ENCODE measurements at regions not wholly inside any gene's neighbourhood (a gene's known extent, or its start where the extent isn't known, plus 50 kb on each side); places are given as distances from the start of the nearest gene placed in this dataset.

DNA sequence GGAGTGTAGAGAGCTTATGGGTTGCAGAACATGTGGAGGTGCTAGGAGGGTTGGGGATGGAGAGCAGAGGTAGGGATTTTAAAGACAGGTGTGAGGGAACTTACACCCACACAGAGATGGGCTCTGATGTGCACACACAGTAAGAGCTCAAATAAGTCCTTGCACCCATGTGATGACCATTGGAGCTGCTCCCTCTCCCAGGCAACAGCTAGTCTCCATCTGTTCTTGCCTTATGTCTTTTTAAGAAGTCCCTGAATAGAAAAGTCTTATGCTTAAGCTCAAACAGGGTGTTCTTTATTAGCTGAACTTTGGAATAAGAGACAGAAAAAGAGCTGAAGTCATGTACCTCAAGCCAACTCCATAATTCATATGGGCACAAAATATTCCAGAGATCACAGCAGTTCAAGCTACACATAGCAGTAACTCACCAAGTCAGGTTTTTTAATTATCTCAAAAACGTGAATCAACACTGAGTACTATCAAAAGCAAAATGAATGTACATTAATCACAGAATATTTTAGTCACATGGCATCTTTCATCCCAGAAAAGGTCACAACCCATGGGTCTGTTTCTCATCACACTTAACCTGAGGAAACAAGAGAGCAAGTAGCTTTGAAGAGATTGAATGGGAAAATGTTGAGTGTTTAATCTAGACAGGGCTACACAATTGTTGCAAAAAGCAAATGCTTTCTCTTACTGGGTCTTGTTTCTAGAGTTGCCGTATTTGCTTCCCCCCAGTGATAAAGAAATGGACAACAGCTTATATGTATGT lies 1513.6 kb upstream of the SEL1L start:
- H3K4me2 ChIP-seq (ENCODE audit: low read length) = no peak overlapping the region
- H3K4me1 ChIP-seq = no peaks in the 10 kb centered on the region
- H3K36me3 ChIP-seq (ENCODE audit: control insufficient read depth, insufficient read depth, low read length) = no peaks in the 10 kb centered on the region
- TF ChIP-seq CTCF (IDR thresholded peaks at IDR 0.05) = no peak
- H3K4me3 ChIP-seq (ENCODE audit: low read depth, low read length) = no peak overlapping the region
- H3K9ac ChIP-seq = no peak overlapping the region
- no peaks in the 10 kb centered on the region for H3K27me3 ChIP-seq (ENCODE audit: control insufficient read depth, insufficient read depth, low read length)
- H3K27ac ChIP-seq = no peak overlapping the region
- H3K9me3 ChIP-seq (ENCODE audit: control insufficient read depth, low read length) = no peaks in the 10 kb centered on the region
- no peak overlapping the region for H2AFZ ChIP-seq
- no peaks in the 10 kb centered on the region for H3K79me2 ChIP-seq

GRCh38 chr14:83053022-83053710 lies 1519.5 kb upstream of the SEL1L start:
- H3K9ac ChIP-seq = no peak overlapping the region
- no peak overlapping the region for H3K4me2 ChIP-seq (ENCODE audit: low read length)
- TF ChIP-seq CTCF (IDR thresholded peaks at IDR 0.05) = no peak
- no peaks in the 10 kb centered on the region for H3K36me3 ChIP-seq (ENCODE audit: control insufficient read depth, insufficient read depth, low read length)
- H3K27ac ChIP-seq = no peak overlapping the region
- H3K9me3 ChIP-seq (ENCODE audit: control insufficient read depth, low read length) = no peaks in the 10 kb centered on the region
- no peak overlapping the region for H2AFZ ChIP-seq
- no peak overlapping the region for H3K4me3 ChIP-seq (ENCODE audit: low read depth, low read length)
- no peaks in the 10 kb centered on the region for H3K4me1 ChIP-seq
- no peaks in the 10 kb centered on the region for H3K27me3 ChIP-seq (ENCODE audit: control insufficient read depth, insufficient read depth, low read length)
- H3K79me2 ChIP-seq = no peaks in the 10 kb centered on the region

- no peaks in the 10 kb centered on the region for H3K36me3 ChIP-seq (ENCODE audit: control insufficient read depth, insufficient read depth, low read length)
- no peaks in the 10 kb centered on the region for H3K27me3 ChIP-seq (ENCODE audit: control insufficient read depth, insufficient read depth, low read length)
- no peaks in the 10 kb centered on the region for H3K4me1 ChIP-seq
- H3K9me3 ChIP-seq (ENCODE audit: control insufficient read depth, low read length) = no peaks in the 10 kb centered on the region
- TF ChIP-seq CTCF (IDR thresholded peaks at IDR 0.05) = no peak
- H3K4me2 ChIP-seq (ENCODE audit: low read length) = no peak overlapping the region
- H2AFZ ChIP-seq = no peak overlapping the region
- no peak overlapping the region for H3K4me3 ChIP-seq (ENCODE audit: low read depth, low read length)
- no peak overlapping the region for H3K9ac ChIP-seq
- no peaks in the 10 kb centered on the region for H3K79me2 ChIP-seq
- H3K27ac ChIP-seq = no peak overlapping the region
Measured at GRCh38 chr14:83058068-83058467, 1524.4 kb upstream of the SEL1L start.

DNA sequence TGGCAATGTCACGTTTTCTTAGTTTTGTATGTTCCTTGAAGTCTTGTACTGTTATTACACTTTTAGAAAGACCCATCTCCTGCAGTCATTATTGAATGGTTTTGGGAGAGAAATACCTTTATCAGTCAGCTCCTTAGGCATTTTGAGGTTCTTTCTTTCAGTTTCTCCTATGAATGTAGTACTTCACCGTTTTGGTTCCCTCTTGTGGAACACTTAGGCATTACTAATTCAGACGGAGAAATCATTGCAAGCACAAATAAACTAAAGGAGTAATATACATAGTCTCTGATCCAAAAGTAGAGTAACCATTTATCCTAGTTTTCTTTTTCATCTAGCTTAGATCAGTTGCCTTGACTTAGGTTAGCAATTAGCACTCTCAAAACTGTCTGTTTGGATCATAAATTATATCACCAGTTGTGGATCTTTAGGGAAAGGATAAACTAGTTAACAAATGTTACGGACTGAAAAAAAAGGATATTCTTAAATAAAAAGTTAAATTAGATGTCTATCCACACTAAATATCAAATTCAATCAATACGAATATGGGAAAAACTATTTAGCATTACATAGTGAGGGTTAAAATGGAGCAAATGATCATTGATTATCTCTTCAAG lies 1538.3 kb upstream of the SEL1L start:
- TF ChIP-seq CTCF (IDR thresholded peaks at IDR 0.05) = no peak
- H3K79me2 ChIP-seq = no peaks in the 10 kb centered on the region
- H3K36me3 ChIP-seq (ENCODE audit: control insufficient read depth, insufficient read depth, low read length) = no peaks in the 10 kb centered on the region
- H3K4me1 ChIP-seq = no peaks in the 10 kb centered on the region
- H3K9ac ChIP-seq = no peak overlapping the region
- H3K4me2 ChIP-seq (ENCODE audit: low read length) = no peak overlapping the region
- no peak overlapping the region for H3K27ac ChIP-seq
- H3K27me3 ChIP-seq (ENCODE audit: control insufficient read depth, insufficient read depth, low read length) = no peaks in the 10 kb centered on the region
- no peak overlapping the region for H2AFZ ChIP-seq
- H3K9me3 ChIP-seq (ENCODE audit: control insufficient read depth, low read length) = no peaks in the 10 kb centered on the region
- no peak overlapping the region for H3K4me3 ChIP-seq (ENCODE audit: low read depth, low read length)
